ENCODE measurements at regions not wholly inside any gene's neighbourhood (a gene's known extent, or its start where the extent isn't known, plus 50 kb on each side); places are given as distances from the start of the nearest gene placed in this dataset.

- FAIRE-seq (no peak), DNase-seq (no peak)
- no peaks in the 10 kb centered on the region for H3K4me1 ChIP-seq (ENCODE audit: control insufficient read depth in 3 of 3, insufficient read depth in 2 of 3, low read depth in 1 of 3, low read length in 2 of 3)
- H3K27ac ChIP-seq (ENCODE audit: low read depth in 1 of 3, low read length in 2 of 3): no peak overlapping the region
- no peaks in the 10 kb centered on the region for H3K36me3 ChIP-seq (ENCODE audit: control insufficient read depth in 3 of 3, insufficient read depth in 2 of 3, low read depth in 1 of 3, low read length in 3 of 3)
- 84 to 92% (median 90%) methylated on average over 2 of the region's 2 CpGs for WGBS, 3 donors
- H3K9me3 ChIP-seq (ENCODE audit: control insufficient read depth in 2 of 2, insufficient read depth in 1 of 2, low read depth in 1 of 2, low read length in 1 of 2): no peaks in the 10 kb centered on the region
- H3K27me3 ChIP-seq (ENCODE audit: control insufficient read depth in 3 of 3, insufficient read depth in 3 of 3, low read length in 3 of 3): no peaks in the 10 kb centered on the region
- H3K4me3 ChIP-seq (ENCODE audit: low read depth in 1 of 3, low read length in 3 of 3): no peak overlapping the region
Measured at GRCh38 chr1:91623020-91623419, 122.4 kb downstream of the CDC7 start.

GRCh38 chr1:91624331-91624730, 123.7 kb downstream of the CDC7 start:
- no peak for FAIRE-seq
- no peak overlapping the region for H3K4me3 ChIP-seq (ENCODE audit: low read depth in 1 of 3, low read length in 3 of 3)
- no peaks in the 10 kb centered on the region for H3K9me3 ChIP-seq (ENCODE audit: control insufficient read depth in 2 of 2, insufficient read depth in 1 of 2, low read depth in 1 of 2, low read length in 1 of 2)
- no peak overlapping the region for H3K27ac ChIP-seq (ENCODE audit: low read depth in 1 of 3, low read length in 2 of 3)
- H3K4me1 ChIP-seq (ENCODE audit: control insufficient read depth in 3 of 3, insufficient read depth in 2 of 3, low read depth in 1 of 3, low read length in 2 of 3): no peaks in the 10 kb centered on the region
- no peaks in the 10 kb centered on the region for H3K27me3 ChIP-seq (ENCODE audit: control insufficient read depth in 3 of 3, insufficient read depth in 3 of 3, low read length in 3 of 3)
- no peaks in the 10 kb centered on the region for H3K36me3 ChIP-seq (ENCODE audit: control insufficient read depth in 3 of 3, insufficient read depth in 2 of 3, low read depth in 1 of 3, low read length in 3 of 3)
- WGBS, 3 donors: 95% methylated on average over 4 of the region's 4 CpGs
- DNase-seq: no peak

Measured in small intestine (tissue), 7 donors.